ENCODE measurements at regions not wholly inside any gene's neighbourhood (a gene's known extent, or its start where the extent isn't known, plus 50 kb on each side); places are given as distances from the start of the nearest gene placed in this dataset.

DNA sequence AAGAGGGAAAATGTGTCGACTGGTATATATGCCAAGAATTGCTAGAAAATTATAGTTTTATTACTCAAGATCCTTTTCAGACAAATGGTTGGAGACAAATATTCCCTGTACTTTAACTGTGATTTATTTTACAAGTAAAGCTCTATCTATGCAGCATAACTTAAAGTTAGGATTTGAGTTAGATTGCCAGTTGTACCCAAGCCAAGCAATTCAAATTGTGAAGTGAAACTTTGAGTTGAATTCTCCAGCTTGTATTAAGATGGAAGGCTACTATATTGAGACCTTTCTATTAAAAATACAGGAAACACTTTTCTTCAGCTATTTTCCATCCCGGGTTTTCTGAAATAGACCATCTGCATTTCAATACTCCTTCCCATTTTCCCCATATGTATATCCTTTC is 333.1 kb upstream of the RBMS3 start:
- ChIA-PET POLR2A (ENCODE audit: partially characterized antibody) (no interaction called here), CTCF (ENCODE audit: partially characterized antibody) (no interaction called here)
- TF ChIP-seq, protein P1, sequence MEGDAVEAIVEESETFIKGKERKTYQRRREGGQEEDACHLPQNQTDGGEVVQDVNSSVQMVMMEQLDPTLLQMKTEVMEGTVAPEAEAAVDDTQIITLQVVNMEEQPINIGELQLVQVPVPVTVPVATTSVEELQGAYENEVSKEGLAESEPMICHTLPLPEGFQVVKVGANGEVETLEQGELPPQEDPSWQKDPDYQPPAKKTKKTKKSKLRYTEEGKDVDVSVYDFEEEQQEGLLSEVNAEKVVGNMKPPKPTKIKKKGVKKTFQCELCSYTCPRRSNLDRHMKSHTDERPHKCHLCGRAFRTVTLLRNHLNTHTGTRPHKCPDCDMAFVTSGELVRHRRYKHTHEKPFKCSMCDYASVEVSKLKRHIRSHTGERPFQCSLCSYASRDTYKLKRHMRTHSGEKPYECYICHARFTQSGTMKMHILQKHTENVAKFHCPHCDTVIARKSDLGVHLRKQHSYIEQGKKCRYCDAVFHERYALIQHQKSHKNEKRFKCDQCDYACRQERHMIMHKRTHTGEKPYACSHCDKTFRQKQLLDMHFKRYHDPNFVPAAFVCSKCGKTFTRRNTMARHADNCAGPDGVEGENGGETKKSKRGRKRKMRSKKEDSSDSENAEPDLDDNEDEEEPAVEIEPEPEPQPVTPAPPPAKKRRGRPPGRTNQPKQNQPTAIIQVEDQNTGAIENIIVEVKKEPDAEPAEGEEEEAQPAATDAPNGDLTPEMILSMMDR (IDR thresholded peaks at IDR 0.05; ENCODE audit: control extremely low read depth in 1 of 3, insufficient read depth in 1 of 3, low read depth in 1 of 3, low read length in 3 of 3): no peak
- TF ChIP-seq ASH2L (IDR thresholded peaks at IDR 0.05; ENCODE audit: low read length) (no peak), CHD1 (IDR thresholded peaks at IDR 0.05; ENCODE audit: low read depth, low read length) (no peak)
- H2BK12ac ChIP-seq (ENCODE audit: low read depth, low read length): no peak overlapping the region
- no peak overlapping the region for H3K4me3 ChIP-seq (ENCODE audit: extremely low read depth in 1 of 4, insufficient read depth in 2 of 4, low read depth in 3 of 4, low read length in 4 of 4)
- no peak overlapping the region for H4K8ac ChIP-seq (ENCODE audit: extremely low read depth, insufficient read depth, low read length)
- H3K18ac ChIP-seq (ENCODE audit: extremely low read depth, low read length): no peak overlapping the region
- WGBS, 2 experiments (ENCODE audit: extremely low coverage in 1 of 2, insufficient coverage in 1 of 2, insufficient read length in 1 of 2, insufficient replicate concordance in 2 of 2, low coverage in 1 of 2, low lambda C conversion rate in 2 of 2, missing lambda C conversion rate in 1 of 2): 89% methylated on average over 2 of the region's 2 CpGs; no CpG with 5 or more reads in 1 of the 2 experiments
- FAIRE-seq (no peak), DNase-seq (ENCODE audit: low read depth in 1 of 2, low spot score in 2 of 2) (no peak)
- no peak overlapping the region for H3K4me2 ChIP-seq (ENCODE audit: insufficient read depth in 1 of 2, low read depth in 2 of 2, low read length in 2 of 2)
- no peak overlapping the region for H3K27ac ChIP-seq (ENCODE audit: low read depth, low read length)
- H3K56ac ChIP-seq (replicated peaks; ENCODE audit: insufficient read length, low read depth, low read length): no peak overlapping the region
- H3K79me2 ChIP-seq (ENCODE audit: control insufficient read depth in 1 of 2, insufficient read depth in 2 of 2, low read length in 2 of 2): no peaks in the 10 kb centered on the region
- H3K23me2 ChIP-seq (ENCODE audit: low read depth, low read length): no peaks in the 10 kb centered on the region; the same call in 1 of the 2 replicates
- H3K4me1 ChIP-seq (replicated peaks in 1 of 4; ENCODE audit: control insufficient read depth in 3 of 4, insufficient read depth in 4 of 4, low read length in 3 of 4): no peaks in the 10 kb centered on the region
- H2BK5ac ChIP-seq (ENCODE audit: low read depth, low read length): no peak overlapping the region
- no peaks in the 10 kb centered on the region for H4K20me1 ChIP-seq (replicated peaks in 1 of 2; ENCODE audit: control insufficient read depth in 1 of 2, insufficient read depth in 2 of 2, low read length in 2 of 2)
- no peaks in the 10 kb centered on the region for H3K27me3 ChIP-seq (replicated peaks in 1 of 4; ENCODE audit: control insufficient read depth in 3 of 4, extremely low read depth in 1 of 4, insufficient read depth in 3 of 4, low read length in 3 of 4)
- no peak overlapping the region for H2BK120ac ChIP-seq (replicated peaks; ENCODE audit: low read depth, low read length)
- no peaks in the 10 kb centered on the region for H3K79me1 ChIP-seq (ENCODE audit: low read depth, low read length)
- H2AK5ac ChIP-seq (ENCODE audit: low read depth, low read length): no peak overlapping the region
- H3K36me3 ChIP-seq (ENCODE audit: control insufficient read depth in 2 of 4, insufficient read depth in 4 of 4, low read length in 3 of 4): no peaks in the 10 kb centered on the region
- H3K14ac ChIP-seq (ENCODE audit: insufficient read length): no peak overlapping the region
- no peak overlapping the region for H3K9ac ChIP-seq (replicated peaks in 1 of 4; ENCODE audit: extremely low read depth in 1 of 4, low read depth in 3 of 4, low read length in 3 of 4)
- no peak overlapping the region for H2BK15ac ChIP-seq (ENCODE audit: low read length)
- H3K9me3 ChIP-seq (ENCODE audit: insufficient read depth in 2 of 2, low read depth in 1 of 2, low read length in 1 of 2): no peaks in the 10 kb centered on the region
- H3K4ac ChIP-seq (replicated peaks; ENCODE audit: insufficient read length, low read depth, low read length): no peak overlapping the region
- no peak overlapping the region for H3K23ac ChIP-seq (ENCODE audit: insufficient read length)
- H4K91ac ChIP-seq (replicated peaks; ENCODE audit: insufficient read length, low read length): no peak overlapping the region
- H4K5ac ChIP-seq (ENCODE audit: insufficient read length, low read depth, low read length): no peak overlapping the region
- no peak overlapping the region for H2BK20ac ChIP-seq (ENCODE audit: low read length)
- no peak overlapping the region for H2AFZ ChIP-seq (ENCODE audit: low read length)

All from H1 (cell line).